Calu3 (cell line): ENCODE measurements at regions not wholly inside any gene's neighbourhood (a gene's known extent, or its start where the extent isn't known, plus 50 kb on each side); places are given as distances from the start of the nearest gene placed in this dataset.

Experiments used
- BruUV-seq: library from RNA; stranded (reverse); fragments of 400-500 nt; replicated peaks from 2 replicates; lab custom pipeline; 2021; lab: Mats Ljungman, UMichigan
- CTCF ChIA-PET: fragments of 300-600 bp; sonication (Branson Sonifier 250); formaldehyde crosslinking; loops from one replicate; lab custom pipeline; 2022; ENCODE audit warnings: antibody characterized with exemption; lab: Charles Lee
- DNase-seq: peaks from one replicate; pipeline ENCODE4 v3.0.0; 2022
- H3K27ac Mint-ChIP-seq: one replicate; pipeline ENCODE4 v1.8.0; 2022; ENCODE audit warnings: mixed read lengths; ENCODE audit not compliant: unreplicated experiment
- H3K27me3 Mint-ChIP-seq: one replicate; pipeline ENCODE4 v1.8.0; 2022; ENCODE audit warnings: mixed read lengths; ENCODE audit not compliant: unreplicated experiment
- H3K36me3 Mint-ChIP-seq: one replicate; pipeline ENCODE4 v1.8.0; 2022; ENCODE audit warnings: mild to moderate bottlenecking, moderate library complexity, mixed read lengths; ENCODE audit not compliant: insufficient read depth, unreplicated experiment
- H3K4me1 Mint-ChIP-seq: one replicate; pipeline ENCODE4 v1.8.0; 2022; ENCODE audit warnings: mild to moderate bottlenecking, low read depth, mixed read lengths; ENCODE audit not compliant: unreplicated experiment
- H3K4me3 Mint-ChIP-seq: one replicate; pipeline ENCODE4 v1.8.0; 2022; ENCODE audit warnings: mild to moderate bottlenecking, low read depth, moderate library complexity, mixed read lengths; ENCODE audit not compliant: unreplicated experiment
- H3K9me3 Mint-ChIP-seq: one replicate; pipeline ENCODE4 v1.8.0; 2022; ENCODE audit warnings: low read depth, mixed read lengths; ENCODE audit not compliant: unreplicated experiment
- intact Hi-C: fragments of 100-400 bp; cut with micrococcal nuclease; formaldehyde crosslinking; loops from one replicate; pipeline ENCODE4 v1.10.0; 2022; ENCODE audit not compliant: unreplicated experiment
- TF ChIP-seq, protein P1 (sequence below): fragments of 200-600 bp; IDR thresholded peaks from one replicate; pipeline ENCODE4 v1.8.0; 2022; ENCODE audit warnings: antibody characterized with exemption; ENCODE audit not compliant: unreplicated experiment

DNA sequence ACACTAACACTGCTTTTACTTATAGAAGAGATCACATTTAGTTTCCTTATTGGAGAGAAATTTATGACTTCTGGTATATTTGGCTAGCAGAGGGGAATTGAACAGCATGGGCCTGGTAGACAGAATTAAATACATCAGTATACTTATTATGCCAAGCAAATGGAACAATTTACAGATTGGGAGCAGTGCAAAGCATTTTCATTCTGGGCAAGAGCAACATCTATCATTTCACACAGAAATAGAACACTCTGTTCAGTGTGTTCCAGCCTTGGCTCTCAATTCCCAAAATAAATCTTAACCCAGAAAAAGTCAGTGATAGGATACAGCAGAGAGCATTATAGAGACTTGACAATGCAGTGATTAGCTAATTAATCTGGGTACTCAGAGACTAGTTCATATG is 604.0 kb upstream of the SLITRK6 start:
- CTCF ChIA-PET, result no interaction called here
- H3K36me3 Mint-ChIP-seq, result no peaks in the 10 kb centered on the region
- no peaks in the 10 kb centered on the region for H3K27me3 Mint-ChIP-seq
- no peaks in the 10 kb centered on the region for H3K9me3 Mint-ChIP-seq
- no peak overlapping the region for H3K27ac Mint-ChIP-seq
- TF ChIP-seq, protein P1, sequence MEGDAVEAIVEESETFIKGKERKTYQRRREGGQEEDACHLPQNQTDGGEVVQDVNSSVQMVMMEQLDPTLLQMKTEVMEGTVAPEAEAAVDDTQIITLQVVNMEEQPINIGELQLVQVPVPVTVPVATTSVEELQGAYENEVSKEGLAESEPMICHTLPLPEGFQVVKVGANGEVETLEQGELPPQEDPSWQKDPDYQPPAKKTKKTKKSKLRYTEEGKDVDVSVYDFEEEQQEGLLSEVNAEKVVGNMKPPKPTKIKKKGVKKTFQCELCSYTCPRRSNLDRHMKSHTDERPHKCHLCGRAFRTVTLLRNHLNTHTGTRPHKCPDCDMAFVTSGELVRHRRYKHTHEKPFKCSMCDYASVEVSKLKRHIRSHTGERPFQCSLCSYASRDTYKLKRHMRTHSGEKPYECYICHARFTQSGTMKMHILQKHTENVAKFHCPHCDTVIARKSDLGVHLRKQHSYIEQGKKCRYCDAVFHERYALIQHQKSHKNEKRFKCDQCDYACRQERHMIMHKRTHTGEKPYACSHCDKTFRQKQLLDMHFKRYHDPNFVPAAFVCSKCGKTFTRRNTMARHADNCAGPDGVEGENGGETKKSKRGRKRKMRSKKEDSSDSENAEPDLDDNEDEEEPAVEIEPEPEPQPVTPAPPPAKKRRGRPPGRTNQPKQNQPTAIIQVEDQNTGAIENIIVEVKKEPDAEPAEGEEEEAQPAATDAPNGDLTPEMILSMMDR, result no peak
- no peak overlapping the region for H3K4me3 Mint-ChIP-seq
- DNase-seq, result no peak
- H3K4me1 Mint-ChIP-seq, result no peaks in the 10 kb centered on the region
- BruUV-seq, result no TSS peak
- intact Hi-C loops, result no loop called here

DNA sequence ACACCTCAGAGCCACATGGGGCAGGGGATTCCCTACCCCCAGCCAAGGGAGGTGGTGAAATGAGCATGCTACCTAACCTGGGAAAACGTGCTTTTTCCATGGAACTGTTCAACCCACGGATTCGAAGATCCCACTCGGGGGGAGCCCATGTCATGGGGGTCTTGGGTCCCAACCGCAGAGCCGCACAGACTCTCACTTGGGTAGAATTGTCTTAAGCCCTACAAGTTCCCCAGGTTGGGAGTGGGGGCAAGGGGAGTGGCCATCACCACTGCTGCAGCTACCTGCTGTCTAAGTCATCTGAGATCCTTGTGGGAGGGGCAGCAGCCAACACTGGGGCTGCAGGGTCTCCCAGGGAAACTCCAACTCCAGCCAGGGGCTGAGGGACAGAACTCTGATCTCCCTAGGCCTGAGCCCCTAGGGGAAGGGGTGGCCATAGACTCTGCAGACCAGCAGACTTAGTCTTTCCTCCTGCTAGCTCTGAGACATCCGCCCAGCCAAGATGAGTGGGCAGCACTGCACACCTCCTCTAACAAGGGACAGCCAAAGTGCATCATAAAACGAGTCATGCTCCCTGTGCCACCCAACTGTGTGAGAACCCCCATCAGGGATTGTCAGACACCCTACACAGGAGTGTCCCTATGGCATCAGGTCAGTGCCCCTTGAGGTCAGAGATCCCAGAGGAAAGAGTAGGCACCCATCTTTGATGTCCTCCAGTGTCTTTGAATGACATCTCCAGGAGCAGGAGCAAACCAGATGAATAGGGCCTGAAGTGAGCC is 610.4 kb upstream of the SLITRK6 start:
- H3K27ac Mint-ChIP-seq, result no peak overlapping the region

DNA sequence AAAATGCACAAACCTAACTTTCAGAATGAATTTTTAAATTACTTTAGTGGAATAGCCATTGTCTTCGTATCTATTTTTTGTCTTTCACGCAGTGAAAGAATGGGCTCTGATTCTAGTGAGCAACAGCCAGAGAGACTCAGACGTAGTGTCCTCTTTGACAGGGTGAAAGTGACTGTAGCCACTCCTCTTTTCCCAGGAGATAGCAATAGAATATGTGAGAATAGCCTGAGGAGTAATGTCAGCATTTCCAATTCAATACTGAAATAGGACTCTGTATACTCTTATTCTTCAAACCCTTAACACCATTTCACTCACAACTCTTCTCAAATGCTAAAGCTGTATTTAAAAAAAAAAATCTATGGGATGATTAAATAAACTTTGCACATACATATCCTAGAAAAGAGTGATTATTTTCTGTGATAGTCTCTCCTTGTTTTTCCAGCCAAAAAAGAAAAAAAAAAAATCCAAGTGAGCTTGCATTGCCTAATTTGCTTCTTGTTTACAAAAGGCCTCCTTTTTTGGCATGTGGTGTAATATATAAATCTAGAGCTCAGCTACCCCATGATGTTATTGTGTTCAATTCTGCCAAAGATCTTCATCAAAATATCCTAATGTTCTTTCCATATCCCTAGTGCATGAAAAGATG is 626.1 kb upstream of the SLITRK6 start:
- intact Hi-C loops, result no loop called here
- H3K27ac Mint-ChIP-seq, result no peak overlapping the region
- H3K9me3 Mint-ChIP-seq, result no peaks in the 10 kb centered on the region
- CTCF ChIA-PET, result no interaction called here
- TF ChIP-seq, protein P1, result no peak
- no peak overlapping the region for H3K4me3 Mint-ChIP-seq
- H3K36me3 Mint-ChIP-seq, result no peaks in the 10 kb centered on the region
- H3K4me1 Mint-ChIP-seq, result no peaks in the 10 kb centered on the region
- no peak for DNase-seq
- H3K27me3 Mint-ChIP-seq, result no peaks in the 10 kb centered on the region
- no TSS peak for BruUV-seq

More for the DNA sequence above, 610.4 kb upstream of the SLITRK6 start:
- no peaks in the 10 kb centered on the region for H3K4me1 Mint-ChIP-seq
- no peak overlapping the region for H3K4me3 Mint-ChIP-seq
- H3K27me3 Mint-ChIP-seq, result no peaks in the 10 kb centered on the region
- TF ChIP-seq, protein P1, result no peak
- H3K36me3 Mint-ChIP-seq, result no peaks in the 10 kb centered on the region
- DNase-seq, result no peak
- no peaks in the 10 kb centered on the region for H3K9me3 Mint-ChIP-seq
- intact Hi-C loops, result no loop called here
- no TSS peak for BruUV-seq
- CTCF ChIA-PET, result no interaction called here

DNA sequence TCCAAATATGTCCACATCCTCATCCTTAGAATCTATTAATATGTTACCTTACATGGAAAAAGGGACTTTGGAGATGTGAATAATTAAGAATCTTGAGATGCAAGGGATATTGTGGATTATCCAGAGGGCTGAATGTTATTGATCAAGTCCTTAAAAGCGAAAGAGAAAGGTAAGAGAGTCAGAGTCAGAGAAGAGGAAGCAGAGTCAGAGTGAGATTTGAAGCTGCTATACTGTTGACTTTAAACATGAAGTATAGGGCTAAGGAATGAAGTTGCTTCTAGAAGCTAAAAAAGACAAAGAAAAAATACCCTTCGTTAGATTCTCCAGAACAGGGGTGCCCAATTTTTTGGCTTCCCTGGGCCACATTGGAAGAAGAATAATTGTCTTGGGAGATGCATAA is 627.2 kb upstream of the SLITRK6 start:
- BruUV-seq, result no TSS peak
- intact Hi-C loops, result no loop called here
- CTCF ChIA-PET, result no interaction called here
- H3K9me3 Mint-ChIP-seq, result no peaks in the 10 kb centered on the region
- H3K4me3 Mint-ChIP-seq, result no peak overlapping the region
- H3K27ac Mint-ChIP-seq, result no peak overlapping the region
- TF ChIP-seq, protein P1, result no peak
- no peaks in the 10 kb centered on the region for H3K4me1 Mint-ChIP-seq
- DNase-seq, result no peak
- H3K27me3 Mint-ChIP-seq, result no peaks in the 10 kb centered on the region
- H3K36me3 Mint-ChIP-seq, result no peaks in the 10 kb centered on the region
